OCI-LY3 (cell line): ENCODE measurements at regions not wholly inside any gene's neighbourhood (a gene's known extent, or its start where the extent isn't known, plus 50 kb on each side); places are given as distances from the start of the nearest gene placed in this dataset.

Experiments
- H2AFZ ChIP-seq: fragments of 200-600, 300-600 bp; shearing (Covaris generic); 2 replicates; pipeline ENCODE4 v1.6.0; 2014; ENCODE audit warnings: antibody characterized with exemption, low read depth, low read length
- H3K27ac ChIP-seq: fragments of 200-600, 300-600 bp; sonication (generic); 2 replicates; pipeline ENCODE4 v1.5.1; 2014; ENCODE audit warnings: mild to moderate bottlenecking, low read length, moderate library complexity, mixed read lengths
- H3K27me3 ChIP-seq: fragments of 200-600, 300-600 bp; sonication (generic); 2 replicates; pipeline ENCODE4 v1.6.1; 2014; ENCODE audit warnings: low read depth, low read length, mixed read lengths
- H3K36me3 ChIP-seq: fragments of 200-600, 300-600 bp; sonication (generic); replicated peaks from 2 replicates; pipeline ENCODE3; 2014; ENCODE audit warnings: low read depth, low read length, mixed read lengths
- H3K4me1 ChIP-seq: fragments of 300-600, 200-600 bp; sonication (generic); 2 replicates; pipeline ENCODE4 v1.6.1; 2014; ENCODE audit warnings: low read length, mixed read lengths
- H3K4me2 ChIP-seq: fragments of 200-600, 300-600 bp; sonication (generic); 2 replicates; pipeline ENCODE4 v1.6.1; 2014; ENCODE audit warnings: low read length, mixed read lengths
- H3K4me3 ChIP-seq: fragments of 300-600, 200-600 bp; sonication (generic); 2 replicates; pipeline ENCODE4 v1.5.1; 2014; ENCODE audit warnings: antibody characterized with exemption, mild to moderate bottlenecking, low read length, moderate library complexity
- H3K79me2 ChIP-seq: fragments of 300-600, 200-600 bp; shearing (Covaris generic); 2 replicates; pipeline ENCODE4 v1.6.1; 2014; ENCODE audit warnings: mild to moderate bottlenecking, low read length, mixed read lengths
- H3K9ac ChIP-seq: fragments of 300-600, 200-600 bp; shearing (Covaris generic); 2 replicates; pipeline ENCODE4 v1.6.0; 2014; ENCODE audit warnings: mild to moderate bottlenecking, low read length, moderate library complexity
- H3K9me3 ChIP-seq: fragments of 200-600, 300-600 bp; shearing (Covaris generic); 2 replicates; pipeline ENCODE4 v1.6.1; 2014; ENCODE audit warnings: low read length, mixed read lengths; ENCODE audit not compliant: insufficient read depth
- H4K20me1 ChIP-seq: fragments of 200-600, 300-600 bp; sonication (generic); 2 replicates; pipeline ENCODE4 v1.6.1; 2016; ENCODE audit warnings: low read length, mixed read lengths; ENCODE audit not compliant: insufficient read depth
- CTCF ChIP-seq: fragments of 200-600, 300-600 bp; sonication (generic); IDR thresholded peaks from 2 replicates; pipeline ENCODE4 v1.5.1; 2014; ENCODE audit warnings: antibody characterized with exemption, low read length, low read depth
- EZH2phosphoT487 ChIP-seq: fragments of 200-600 bp; shearing (Covaris generic); IDR thresholded peaks from 2 replicates; pipeline ENCODE4 v1.6.1; 2018; ENCODE audit warnings: antibody characterized with exemption, mixed run types, low read depth

- no peaks in the 10 kb centered on the region for H3K79me2 ChIP-seq
- no peaks in the 10 kb centered on the region for H4K20me1 ChIP-seq
- H3K9me3 ChIP-seq, result no peaks in the 10 kb centered on the region
- H3K4me1 ChIP-seq, result no peaks in the 10 kb centered on the region
- no peaks in the 10 kb centered on the region for H3K36me3 ChIP-seq
- no peak for TF ChIP-seq CTCF
- no peak overlapping the region for H3K4me3 ChIP-seq
- H3K9ac ChIP-seq, result no peak overlapping the region
- no peak overlapping the region for H3K27ac ChIP-seq
- no peaks in the 10 kb centered on the region for H3K27me3 ChIP-seq
- no peak overlapping the region for H3K4me2 ChIP-seq
- no peak overlapping the region for H2AFZ ChIP-seq
Measured at GRCh38 chr4:13893211-13893610, 265.7 kb upstream of the BOD1L1 start.

- H3K9me3 ChIP-seq, result no peaks in the 10 kb centered on the region
- H3K4me2 ChIP-seq, result no peak overlapping the region
- TF ChIP-seq CTCF (no peak), EZH2phosphoT487 (no peak)
- no peaks in the 10 kb centered on the region for H3K27me3 ChIP-seq
- H3K36me3 ChIP-seq, result no peaks in the 10 kb centered on the region
- no peak overlapping the region for H3K9ac ChIP-seq
- no peaks in the 10 kb centered on the region for H3K79me2 ChIP-seq
- H3K27ac ChIP-seq, result no peak overlapping the region
- H4K20me1 ChIP-seq, result no peaks in the 10 kb centered on the region
- no peak overlapping the region for H2AFZ ChIP-seq
- no peaks in the 10 kb centered on the region for H3K4me1 ChIP-seq
- no peak overlapping the region for H3K4me3 ChIP-seq
Measured at GRCh38 chr4:13893987-13894386, 266.5 kb upstream of the BOD1L1 start.

DNA sequence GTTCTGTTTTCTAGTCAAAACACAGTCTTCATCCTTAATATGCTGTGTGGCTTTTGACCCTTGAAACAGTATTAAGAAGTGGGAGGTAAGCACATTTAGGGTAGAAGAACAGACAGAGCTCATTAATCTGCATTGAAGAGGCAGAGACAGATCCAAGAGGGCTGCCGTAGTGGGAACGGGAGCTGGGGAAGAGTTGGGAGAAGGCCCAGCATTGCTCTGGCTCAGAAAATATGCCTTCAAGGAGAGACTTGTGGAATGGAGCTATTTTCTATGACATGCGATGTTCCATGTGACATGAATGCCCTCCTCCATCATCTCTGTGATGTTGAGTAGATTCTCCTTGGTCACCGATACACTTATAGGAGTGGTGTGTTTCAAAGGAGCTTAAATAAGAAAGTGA, 273.3 kb upstream of the BOD1L1 start:
- no peak overlapping the region for H3K27ac ChIP-seq
- H3K9ac ChIP-seq, result no peak overlapping the region
- H3K79me2 ChIP-seq, result no peaks in the 10 kb centered on the region
- TF ChIP-seq CTCF (no peak), EZH2phosphoT487 (no peak)
- no peak overlapping the region for H3K4me3 ChIP-seq
- H3K27me3 ChIP-seq, result no peaks in the 10 kb centered on the region
- no peak overlapping the region for H3K4me2 ChIP-seq
- no peaks in the 10 kb centered on the region for H4K20me1 ChIP-seq
- no peak overlapping the region for H2AFZ ChIP-seq
- no peaks in the 10 kb centered on the region for H3K4me1 ChIP-seq
- no peaks in the 10 kb centered on the region for H3K9me3 ChIP-seq
- H3K36me3 ChIP-seq, result no peaks in the 10 kb centered on the region

- no peaks in the 10 kb centered on the region for H3K27me3 ChIP-seq
- no peaks in the 10 kb centered on the region for H3K36me3 ChIP-seq
- H2AFZ ChIP-seq, result no peak overlapping the region
- H4K20me1 ChIP-seq, result no peaks in the 10 kb centered on the region
- H3K4me2 ChIP-seq, result no peak overlapping the region
- no peak for TF ChIP-seq CTCF
- TF ChIP-seq EZH2phosphoT487, result no peak
- H3K27ac ChIP-seq, result no peak overlapping the region
- peaks cover 5% of the 10 kb centered on the region for H3K4me1 ChIP-seq
- H3K79me2 ChIP-seq, result no peaks in the 10 kb centered on the region
- no peak overlapping the region for H3K9ac ChIP-seq
- H3K9me3 ChIP-seq, result no peaks in the 10 kb centered on the region
- H3K4me3 ChIP-seq, result no peak overlapping the region
Measured at GRCh38 chr4:13902146-13902545, 274.6 kb upstream of the BOD1L1 start.
